Endothelial cell of umbilical vein (primary cell): ENCODE measurements at regions not wholly inside any gene's neighbourhood (a gene's known extent, or its start where the extent isn't known, plus 50 kb on each side); places are given as distances from the start of the nearest gene placed in this dataset.

Source experiments
- BruUV-seq: library from RNA; stranded (reverse); fragments of 400-500 nt; replicated peaks from 2 replicates; lab custom pipeline; 2021; lab: Mats Ljungman, UMichigan
- CTCF ChIA-PET: fragments of 300-600, 350-600 bp; sonication (Branson Sonifier 250); formaldehyde crosslinking; loops from one replicate; lab custom pipeline; 2021; ENCODE audit warnings: antibody characterized with exemption, inconsistent platforms; lab: Charles Lee
- POLR2A ChIA-PET: fragments of 300-600, 350-600 bp; sonication (Branson Sonifier 250); formaldehyde crosslinking; loops from one replicate; lab custom pipeline; 2021; ENCODE audit warnings: antibody characterized with exemption, inconsistent platforms; lab: Charles Lee
- DNase-seq: peaks from one replicate; pipeline ENCODE4 v3.0.0-alpha.2; 2011; ENCODE audit warnings: low read depth, low spot score
- FAIRE-seq: peaks from 2 replicates; lab custom pipeline; 2011; peaks lifted over from hg19 to GRCh38; lab: Jason Lieb, UNC
- H2AFZ ChIP-seq: 2 replicates; pipeline ENCODE4 v1.6.0; 2012; ENCODE audit warnings: low read depth, low read length, control low read depth, inconsistent platforms
- H3K27ac ChIP-seq: 2 replicates; pipeline ENCODE4 v1.5.1; 2011; ENCODE audit warnings: low read depth, mild to moderate bottlenecking, control low read depth, low read length, moderate library complexity; ENCODE audit not compliant: insufficient read depth
- H3K27me3 ChIP-seq, 2 experiments: 2 replicates each; pipeline versions ENCODE4 v1.6.0 to v1.6.1; 2011; ENCODE audit warnings: low read length in 2 of 2, mixed read lengths in 1 of 2; ENCODE audit not compliant: control insufficient read depth in 2 of 2, insufficient read depth in 2 of 2
- H3K36me3 ChIP-seq, 2 experiments: 2 replicates in 1 of 2; 3 replicates in 1 of 2; pipeline ENCODE4 v1.5.1; 2011; ENCODE audit warnings: low read length in 2 of 2, mild to moderate bottlenecking in 1 of 2, moderate library complexity in 1 of 2; ENCODE audit not compliant: control insufficient read depth in 2 of 2, insufficient read depth in 2 of 2; ENCODE audit errors: extremely low read depth in 1 of 2
- H3K4me1 ChIP-seq: 3 replicates; pipeline ENCODE4 v1.5.1; 2011; ENCODE audit warnings: mild to moderate bottlenecking, low read length; ENCODE audit not compliant: control insufficient read depth, insufficient read depth; ENCODE audit errors: extremely low read depth
- H3K4me2 ChIP-seq: 2 replicates; pipeline ENCODE4 v1.6.1; 2011; ENCODE audit warnings: low read length, control low read depth, mixed read lengths; ENCODE audit not compliant: insufficient read depth
- H3K4me3 ChIP-seq, 3 experiments: fragments of 200-600 bp in 1 of 3; sonication (generic), shearing (Covaris generic) in 1 of 3; replicated peaks in 1 of 3; 2 replicates each; pipeline ENCODE4 v1.5.1; 2011 to 2016; ENCODE audit warnings: control low read depth in 3 of 3, low read length in 3 of 3, mild to moderate bottlenecking in 2 of 3, inconsistent platforms in 1 of 3, low read depth in 1 of 3, moderate library complexity in 1 of 3; ENCODE audit not compliant: insufficient read depth in 1 of 3
- H3K79me2 ChIP-seq: 2 replicates; pipeline ENCODE4 v1.6.0; 2012; ENCODE audit warnings: low read length, inconsistent platforms; ENCODE audit not compliant: control insufficient read depth, insufficient read depth
- H3K9ac ChIP-seq: replicated peaks from 2 replicates; pipeline ENCODE3; 2011; ENCODE audit warnings: low read length, control low read depth; ENCODE audit not compliant: insufficient read depth; ENCODE audit errors: extremely low read depth
- H3K9me1 ChIP-seq: replicated peaks from 3 replicates; pipeline ENCODE4 v1.6.0; 2011; ENCODE audit warnings: mild to moderate bottlenecking, low read length; ENCODE audit not compliant: control insufficient read depth, insufficient read depth; ENCODE audit errors: extremely low read depth
- H3K9me3 ChIP-seq: replicated peaks from 2 replicates; pipeline ENCODE4 v1.5.1; 2012; ENCODE audit warnings: low read length, inconsistent platforms; ENCODE audit not compliant: control insufficient read depth, insufficient read depth
- H4K20me1 ChIP-seq: replicated peaks from 2 replicates; pipeline ENCODE3; 2011; ENCODE audit warnings: mild to moderate bottlenecking, low read length; ENCODE audit not compliant: control insufficient read depth, insufficient read depth; ENCODE audit errors: extremely low read depth
- CTCF ChIP-seq, 2 donors: IDR thresholded peaks; 1 replicate in 1 of 2; 2 replicates in 1 of 2; pipeline ENCODE4 v1.5.1; 2011; ENCODE audit warnings: low read length in 2 of 2, mild to moderate bottlenecking in 2 of 2, moderate library complexity in 2 of 2, control low read depth in 1 of 2, inconsistent platforms in 1 of 2, low read depth in 1 of 2; ENCODE audit not compliant: insufficient read depth in 1 of 2; ENCODE audit errors: extremely low read depth in 1 of 2
- EZH2 ChIP-seq: IDR thresholded peaks from 2 replicates; pipeline ENCODE4 v1.6.1; 2012; ENCODE audit warnings: borderline replicate concordance, low read depth, mild to moderate bottlenecking, moderate library complexity, low read length, inconsistent platforms; ENCODE audit not compliant: severe bottlenecking
- FOS ChIP-seq: IDR thresholded peaks from 2 replicates; pipeline ENCODE4 v1.6.1; 2011; ENCODE audit warnings: mild to moderate bottlenecking, low read length, moderate library complexity, borderline replicate concordance; ENCODE audit not compliant: insufficient read depth
- GATA2 ChIP-seq: IDR thresholded peaks from 2 replicates; pipeline ENCODE4 v1.7.0; 2011; ENCODE audit warnings: low read depth, mild to moderate bottlenecking, moderate library complexity, mixed read lengths, low read length; ENCODE audit not compliant: insufficient read length, insufficient read depth
- JUN ChIP-seq: IDR thresholded peaks from 2 replicates; pipeline ENCODE4 v1.6.1; 2011; ENCODE audit warnings: borderline replicate concordance, low read depth; ENCODE audit not compliant: insufficient read length, insufficient read depth
- MAX ChIP-seq: IDR thresholded peaks from 2 replicates; pipeline ENCODE4 v1.6.1; 2011; ENCODE audit not compliant: insufficient read depth, insufficient read length
- MYC ChIP-seq: IDR thresholded peaks from one replicate; pipeline ENCODE4 v1.6.1; 2011; ENCODE audit warnings: mild to moderate bottlenecking, low read depth, low read length
- POLR2A ChIP-seq: IDR thresholded peaks from 2 replicates; pipeline ENCODE4 v1.6.1; 2012; ENCODE audit warnings: low read depth, mild to moderate bottlenecking, control low read depth, low read length
- POLR2AphosphoS5 ChIP-seq: IDR thresholded peaks from 2 replicates; pipeline ENCODE4 v1.6.1; 2012; ENCODE audit warnings: low read depth, mild to moderate bottlenecking, control low read depth, low read length, moderate library complexity; ENCODE audit not compliant: insufficient read depth
- dilution Hi-C: fragments of 300-500 bp; cut with MboI; formaldehyde crosslinking; loops from one replicate; pipeline ENCODE4 v1.15.0; 2019; ENCODE audit warnings: low sequenced_read_pairs; ENCODE audit not compliant: extremely low pct_ligation_motif_present
- intact Hi-C: fragments of 100-400 bp; cut with micrococcal nuclease; formaldehyde crosslinking; loops from one replicate; pipeline ENCODE4 v1.10.0; 2022

DNA sequence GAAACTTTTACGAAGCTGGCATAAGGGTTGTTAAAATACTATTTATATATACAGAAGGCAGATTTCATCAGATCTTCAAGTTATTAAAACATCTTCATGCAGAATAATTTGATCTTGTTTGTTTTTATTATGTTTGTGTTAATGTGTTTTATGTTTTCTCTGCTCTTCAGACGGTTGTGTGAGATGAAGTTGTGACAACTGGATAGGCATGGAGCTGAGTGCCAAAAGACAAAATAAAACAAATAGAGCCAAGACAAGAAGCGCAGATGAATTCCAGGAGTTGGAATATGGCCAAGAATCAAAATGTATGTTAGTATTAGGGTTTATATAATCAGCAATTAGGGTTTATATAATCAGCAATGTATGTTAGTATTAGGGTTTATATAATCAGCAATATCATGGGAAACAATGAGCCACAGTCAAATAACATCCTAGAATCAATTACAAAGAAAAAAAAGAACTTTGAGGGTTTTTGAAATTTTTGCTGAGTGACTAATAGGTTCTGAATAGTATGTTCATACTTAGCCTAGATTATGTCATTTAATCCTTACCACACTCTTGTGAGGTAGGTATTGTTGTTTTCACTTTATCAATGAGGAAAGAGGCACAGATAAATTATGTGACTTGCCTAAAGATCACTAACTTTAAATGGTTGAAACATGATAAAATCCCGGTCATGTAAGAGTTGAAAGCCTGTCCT is 488.0 kb upstream of the STEAP1 start:
- no peaks in the 10 kb centered on the region for H3K4me1 ChIP-seq
- no peaks in the 10 kb centered on the region for H3K9me1 ChIP-seq
- no peak overlapping the region for H3K4me2 ChIP-seq
- H3K27me3 ChIP-seq = no peaks in the 10 kb centered on the region
- H3K27ac ChIP-seq = no peak overlapping the region
- no peak overlapping the region for H2AFZ ChIP-seq
- ChIA-PET POLR2A (no interaction called here), CTCF (no interaction called here)
- no peaks in the 10 kb centered on the region for H3K9me3 ChIP-seq
- intact Hi-C loops (no loop called here), dilution Hi-C loops (no loop called here)
- DNase-seq (no peak), FAIRE-seq (no peak)
- H3K79me2 ChIP-seq = no peaks in the 10 kb centered on the region
- H3K4me3 ChIP-seq = no peak overlapping the region
- H3K36me3 ChIP-seq = no peaks in the 10 kb centered on the region
- no peaks in the 10 kb centered on the region for H4K20me1 ChIP-seq
- no TSS peak for BruUV-seq
- no peak overlapping the region for H3K9ac ChIP-seq
- TF ChIP-seq MAX (no peak), MYC (no peak), EZH2 (no peak), GATA2 (no peak), POLR2A (no peak), JUN (no peak), POLR2AphosphoS5 (no peak), FOS (no peak), CTCF (IDR thresholded peaks at IDR 0.05; ENCODE audit: extremely low read depth in 1 of 2, insufficient read depth in 1 of 2, low read depth in 1 of 2, low read length in 2 of 2) (no peak)
